ENCODE measurements at regions not wholly inside any gene's neighbourhood (a gene's known extent, or its start where the extent isn't known, plus 50 kb on each side); places are given as distances from the start of the nearest gene placed in this dataset.

DNA sequence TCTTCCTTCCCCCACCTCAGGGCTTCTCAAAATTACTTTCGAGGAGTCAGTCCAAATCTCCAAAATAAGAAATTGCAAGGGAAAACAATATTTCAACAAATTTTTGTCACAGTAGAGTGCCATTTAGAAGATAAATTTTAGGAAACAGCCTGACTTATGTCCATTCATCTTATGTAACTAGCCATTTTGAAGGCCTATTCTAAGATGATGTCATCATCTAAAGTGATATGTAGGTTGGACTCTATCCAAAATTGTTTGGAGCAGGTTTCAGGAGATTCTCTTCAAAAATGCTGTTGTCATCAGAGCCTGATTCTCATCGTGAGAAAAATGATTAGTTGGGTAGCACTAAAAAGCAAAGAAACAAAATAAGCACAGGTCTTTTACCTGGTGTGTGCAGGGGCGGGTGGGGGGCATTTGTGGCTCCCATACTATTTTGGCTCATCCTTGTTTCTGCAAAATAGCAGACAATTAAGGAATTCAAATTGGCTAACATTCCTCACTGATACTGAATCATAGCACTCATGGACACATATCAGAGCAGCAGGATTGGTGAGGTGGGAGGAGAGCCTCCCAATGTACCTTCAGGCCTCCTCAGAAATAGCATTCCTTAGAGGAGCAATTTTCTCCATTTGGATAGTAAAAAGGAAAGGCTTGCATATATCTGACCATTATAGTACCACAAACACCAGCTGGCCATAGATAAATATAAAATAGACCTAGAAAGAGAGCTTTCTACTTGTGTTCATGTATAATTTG is 360.9 kb upstream of the NAV3 start:
- TF ChIP-seq, protein P1, sequence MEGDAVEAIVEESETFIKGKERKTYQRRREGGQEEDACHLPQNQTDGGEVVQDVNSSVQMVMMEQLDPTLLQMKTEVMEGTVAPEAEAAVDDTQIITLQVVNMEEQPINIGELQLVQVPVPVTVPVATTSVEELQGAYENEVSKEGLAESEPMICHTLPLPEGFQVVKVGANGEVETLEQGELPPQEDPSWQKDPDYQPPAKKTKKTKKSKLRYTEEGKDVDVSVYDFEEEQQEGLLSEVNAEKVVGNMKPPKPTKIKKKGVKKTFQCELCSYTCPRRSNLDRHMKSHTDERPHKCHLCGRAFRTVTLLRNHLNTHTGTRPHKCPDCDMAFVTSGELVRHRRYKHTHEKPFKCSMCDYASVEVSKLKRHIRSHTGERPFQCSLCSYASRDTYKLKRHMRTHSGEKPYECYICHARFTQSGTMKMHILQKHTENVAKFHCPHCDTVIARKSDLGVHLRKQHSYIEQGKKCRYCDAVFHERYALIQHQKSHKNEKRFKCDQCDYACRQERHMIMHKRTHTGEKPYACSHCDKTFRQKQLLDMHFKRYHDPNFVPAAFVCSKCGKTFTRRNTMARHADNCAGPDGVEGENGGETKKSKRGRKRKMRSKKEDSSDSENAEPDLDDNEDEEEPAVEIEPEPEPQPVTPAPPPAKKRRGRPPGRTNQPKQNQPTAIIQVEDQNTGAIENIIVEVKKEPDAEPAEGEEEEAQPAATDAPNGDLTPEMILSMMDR (IDR thresholded peaks at IDR 0.05; ENCODE audit: insufficient read depth, low read depth, low read length): no peak
- no peak for TF ChIP-seq EZH2 (IDR thresholded peaks at IDR 0.05; ENCODE audit: insufficient read depth, low read length)

All from astrocyte (in vitro differentiated cells and primary cell).